ELF-1 (cell line): ENCODE measurements at regions not wholly inside any gene's neighbourhood (a gene's known extent, or its start where the extent isn't known, plus 50 kb on each side); places are given as distances from the start of the nearest gene placed in this dataset.
A peak's percentile ranks its signal among the peaks of the same experiment; 100 is the strongest.
"Not testable (repeated sequence)": the region's sequence is repeated elsewhere in the genome, so short reads cannot be mapped to it uniquely, and the experiment has no call there.

ENCODE experiments used
- DNase-seq: peaks from one replicate; pipeline ENCODE4 v3.0.0-alpha.2; 2016; ENCODE audit warnings: low read depth, low spot score

DNA sequence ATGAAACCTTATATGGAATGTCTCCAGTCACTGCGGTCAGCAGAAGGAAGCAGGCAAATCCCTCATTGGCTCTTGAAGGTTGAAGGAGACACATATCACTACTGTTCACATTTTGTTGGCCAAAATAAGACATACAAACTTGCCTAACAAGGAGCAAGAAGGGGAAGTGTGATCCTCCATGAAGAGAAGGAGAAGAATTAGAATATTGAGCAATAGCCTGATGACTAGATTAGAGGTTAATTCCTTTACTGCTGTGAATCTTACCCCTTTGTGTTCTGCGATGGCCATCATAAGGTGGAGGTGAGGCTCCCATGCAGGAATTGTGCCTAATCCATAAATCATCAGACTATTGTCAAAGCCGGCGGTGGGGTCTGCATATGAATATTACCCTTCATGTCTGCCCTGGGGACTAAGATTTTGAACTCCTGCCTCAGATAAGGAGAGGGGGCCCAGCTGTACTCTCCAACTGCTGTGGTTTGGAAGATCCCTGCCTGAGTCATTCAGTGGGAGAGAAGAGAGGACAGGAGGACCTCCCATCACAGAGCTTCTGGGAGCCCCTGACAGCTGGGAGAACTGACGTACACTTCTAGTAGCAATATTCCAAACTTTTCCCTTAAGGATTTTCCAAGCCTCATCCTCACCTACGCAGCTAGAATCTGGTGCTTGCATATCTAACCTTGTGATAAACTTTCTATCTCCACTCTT lies 398.5 kb downstream of the REEP3 start:
- no peak for DNase-seq

DNA sequence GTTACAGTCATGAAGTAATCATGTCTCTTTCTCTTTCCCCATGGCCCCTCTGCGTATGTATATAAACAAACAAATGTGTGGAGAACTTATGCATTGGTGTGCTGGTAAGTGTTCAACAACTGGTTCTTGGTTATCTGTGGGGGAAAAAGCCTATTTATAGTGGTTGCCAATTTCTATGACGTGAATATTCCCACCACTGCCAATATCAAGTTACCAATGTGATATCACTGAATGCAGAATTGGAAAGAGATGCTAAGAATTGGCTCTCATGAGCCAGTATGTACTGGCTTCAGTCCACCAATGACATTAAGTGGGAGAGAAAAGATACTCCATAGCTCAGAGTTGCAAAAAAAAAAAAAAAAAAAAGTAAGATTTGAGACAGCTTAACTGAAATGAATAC lies 399.7 kb downstream of the REEP3 start:
- no peak for DNase-seq

GRCh38 chr10:63921908-63922467 lies 400.8 kb downstream of the REEP3 start:
- DNase-seq: no peak

DNA sequence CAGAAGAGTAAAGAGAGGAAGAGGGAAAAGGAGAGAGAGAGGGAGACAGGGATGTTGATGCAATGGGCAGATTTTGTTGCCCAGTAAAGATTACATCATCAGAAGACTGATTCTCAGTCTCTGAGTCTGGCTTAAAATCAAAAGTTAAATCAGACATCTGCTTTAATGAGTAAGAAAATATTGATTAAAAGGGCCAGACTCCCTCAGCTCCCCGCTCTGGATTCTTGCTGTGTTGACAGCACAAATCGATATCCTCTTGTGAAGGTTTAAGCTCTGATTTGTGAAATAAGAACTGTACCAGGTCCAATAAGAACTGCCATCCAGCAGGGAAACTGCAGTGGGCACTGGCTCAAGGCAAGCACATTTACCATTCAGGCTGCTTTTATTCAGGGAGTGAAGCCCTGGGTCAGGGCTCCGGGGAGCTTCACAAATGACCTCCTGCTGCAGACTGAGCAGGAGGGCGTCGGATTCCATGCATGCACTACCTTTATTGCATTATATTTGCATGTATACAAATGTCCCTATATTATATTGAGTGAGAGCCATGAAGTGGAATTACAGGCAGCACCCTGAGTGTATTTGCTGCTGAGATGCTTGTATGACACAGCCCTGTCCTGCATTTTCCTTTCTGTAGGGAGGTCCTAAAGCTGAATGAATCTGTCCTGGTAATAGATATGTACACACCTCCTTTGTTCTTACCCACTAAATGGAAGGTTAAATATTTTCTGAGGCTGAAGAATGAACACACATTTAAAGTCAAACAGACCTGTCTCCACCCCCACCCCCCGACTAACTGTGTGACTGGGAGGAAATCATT lies 401.5 kb downstream of the REEP3 start:
- DNase-seq: no peak

GRCh38 chr10:63929831-63930467 lies 408.7 kb downstream of the REEP3 start:
- no peak for DNase-seq

DNA sequence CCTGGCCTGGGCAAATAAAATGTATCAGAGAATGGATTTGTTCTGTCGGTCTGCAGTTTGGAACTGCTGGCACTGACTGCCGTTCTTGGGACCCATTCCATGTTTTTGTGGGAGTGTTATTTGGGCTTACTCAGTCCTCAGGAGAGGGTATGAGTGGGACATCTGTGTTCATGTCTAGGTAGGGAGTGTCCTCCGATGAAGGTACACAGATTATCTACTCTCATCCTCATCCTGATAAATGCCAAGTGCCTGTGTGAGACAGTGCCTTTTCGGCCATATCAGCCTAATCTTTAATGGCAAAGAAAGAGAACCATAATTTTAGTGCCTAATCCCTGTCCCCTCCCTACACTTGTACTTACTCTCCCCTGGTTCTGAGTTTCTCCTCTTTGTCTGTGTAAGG lies 409.4 kb downstream of the REEP3 start:
- DNase-seq: no peak

DNA sequence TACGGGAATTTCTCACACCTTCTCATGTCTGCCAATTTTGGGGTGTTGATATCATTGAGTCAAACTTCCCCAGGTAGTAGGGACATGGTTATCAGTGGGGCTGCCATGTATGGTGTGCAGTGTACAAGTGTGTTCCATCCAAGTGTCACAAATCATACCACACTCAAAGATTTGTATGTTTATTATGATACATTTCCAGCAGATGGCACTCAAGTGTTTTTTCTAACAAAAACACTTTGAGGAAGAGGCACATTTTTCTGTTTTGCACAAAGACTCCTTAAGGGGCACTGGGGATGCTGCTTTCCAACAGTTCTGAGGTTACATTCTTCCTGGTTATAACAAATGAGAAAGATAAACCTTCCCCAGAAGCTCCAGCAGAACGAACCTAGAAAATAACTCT lies 414.5 kb downstream of the REEP3 start:
- no peak for DNase-seq

DNA sequence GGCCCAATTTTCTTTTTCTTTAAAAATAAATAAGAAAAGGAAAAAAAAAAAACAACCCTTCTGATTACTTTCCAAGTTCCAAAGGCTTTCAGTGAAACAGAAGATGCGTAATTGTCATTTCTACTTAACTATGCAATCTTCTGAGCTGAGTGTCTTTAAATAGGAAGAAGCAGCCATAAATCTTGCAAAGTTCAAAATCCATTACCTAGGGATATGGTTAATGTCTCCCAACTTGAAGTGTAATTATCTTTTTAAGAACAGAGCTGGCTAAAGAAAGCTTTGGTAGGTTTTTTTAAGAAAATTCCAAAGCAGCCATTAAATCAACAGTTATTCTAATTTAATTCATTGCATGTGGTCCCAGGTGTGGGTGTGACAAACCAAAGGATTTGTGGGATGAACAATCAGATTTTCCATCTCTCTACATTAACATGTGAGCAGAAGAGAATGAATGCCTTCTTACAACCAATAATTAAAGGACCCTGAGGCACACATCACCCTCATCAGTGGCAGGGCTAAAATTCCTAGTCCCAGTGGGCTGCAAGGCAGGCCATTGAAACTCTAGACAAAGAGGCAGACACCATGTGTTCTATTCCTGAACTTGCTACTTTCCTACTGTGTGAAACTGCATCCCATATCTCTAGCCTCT lies 419.2 kb downstream of the REEP3 start:
- DNase-seq: no peak

DNA sequence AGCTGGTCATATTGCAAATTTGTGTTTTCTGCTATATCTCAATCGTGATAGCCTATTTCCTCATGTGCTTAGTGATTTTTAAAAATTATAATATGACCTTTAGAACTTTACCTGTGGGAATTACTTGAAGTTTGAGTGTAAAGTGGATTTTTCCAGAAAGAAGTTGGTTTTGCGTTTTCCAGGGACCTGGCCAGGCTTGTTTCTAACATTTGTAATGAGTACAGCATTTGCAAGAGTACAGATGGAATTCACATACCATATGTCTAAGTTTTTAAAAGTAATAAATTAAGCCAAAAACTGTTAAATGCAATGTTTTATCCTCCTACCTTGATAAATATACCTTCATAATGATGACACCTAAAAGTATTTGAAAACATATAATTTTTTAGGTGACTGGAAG lies 443.2 kb downstream of the REEP3 start:
- DNase-seq: no peak

GRCh38 chr10:63965846-63966245 lies 444.6 kb downstream of the REEP3 start:
- DNase-seq: no peak

- DNase-seq: peak; percentile 4
These were observed 452.0 kb downstream of the REEP3 start for GRCh38 chr10:63972949-63973827.

GRCh38 chr10:63976538-63976937 lies 455.3 kb downstream of the REEP3 start:
- DNase-seq: peak; percentile 61

DNA sequence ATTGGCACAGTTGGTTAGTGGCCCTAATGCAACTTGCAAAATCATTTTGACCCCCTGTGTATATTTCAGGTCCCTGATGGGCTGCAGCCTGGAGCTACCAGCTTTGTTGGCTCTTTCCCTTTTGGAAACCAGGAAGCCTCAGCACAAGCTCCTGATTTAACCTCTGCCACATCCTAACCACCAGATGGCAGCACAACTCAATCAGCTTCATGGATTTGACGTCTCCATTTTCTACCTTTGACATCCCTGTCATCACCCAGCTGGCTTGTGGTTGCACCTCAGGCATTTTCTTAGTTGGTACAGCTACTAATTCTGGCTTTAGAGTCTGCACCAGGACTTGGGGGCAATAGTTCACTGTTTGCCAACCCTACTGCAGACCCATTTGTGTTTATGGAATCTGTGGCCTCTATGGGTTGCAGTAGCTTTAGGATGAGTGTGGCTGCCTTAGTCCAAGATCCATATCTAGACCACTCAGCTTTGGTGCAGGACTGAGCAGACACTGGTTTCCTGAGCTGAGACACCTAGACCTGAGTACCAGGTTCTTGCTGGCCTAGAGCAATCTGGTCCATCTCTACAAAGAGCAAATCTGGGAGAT lies 456.2 kb downstream of the REEP3 start:
- DNase-seq: peak; percentile 71

DNA sequence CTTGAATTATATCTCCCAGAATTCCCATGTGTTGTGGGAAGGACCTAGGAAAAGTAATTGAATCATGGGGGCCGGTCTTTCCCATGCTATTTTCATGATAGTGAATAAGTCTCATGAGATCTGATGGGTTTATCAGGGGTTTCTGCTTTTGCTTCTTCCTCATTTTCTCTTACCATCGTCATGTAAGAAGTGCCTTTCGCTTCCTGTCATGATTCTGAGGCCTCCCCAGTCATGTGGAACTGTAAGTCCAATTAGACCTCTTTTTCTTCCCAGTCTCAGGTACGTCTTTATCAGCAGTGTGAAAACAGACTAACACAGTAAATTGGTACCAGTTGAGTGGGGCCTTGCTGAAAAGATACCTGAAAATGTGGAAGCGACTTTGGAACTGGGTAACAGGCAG lies 459.7 kb downstream of the REEP3 start:
- not testable (repeated sequence) for DNase-seq

DNA sequence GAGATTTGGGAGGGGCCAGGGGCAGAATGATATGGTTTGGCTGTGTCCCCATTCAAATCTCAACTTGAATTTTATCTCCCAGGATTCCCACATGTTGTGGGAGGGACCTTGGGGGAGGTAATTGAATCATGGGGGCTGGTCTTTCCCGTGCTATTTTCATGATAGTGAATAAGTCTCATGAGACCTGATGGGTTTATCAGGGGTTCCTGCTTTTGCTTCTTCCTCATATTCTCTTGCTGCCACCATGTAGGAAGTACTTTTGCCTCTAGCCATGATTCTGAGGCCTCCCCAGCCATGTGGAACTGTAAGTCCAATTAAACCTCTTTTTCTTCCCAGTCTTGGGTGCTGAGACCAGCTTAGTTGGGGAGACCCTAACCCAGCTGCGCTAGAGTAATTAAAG lies 462.9 kb downstream of the REEP3 start:
- not testable (repeated sequence) for DNase-seq

- DNase-seq: no peak
These were observed 465.3 kb downstream of the REEP3 start for GRCh38 chr10:63986536-63986935.

DNA sequence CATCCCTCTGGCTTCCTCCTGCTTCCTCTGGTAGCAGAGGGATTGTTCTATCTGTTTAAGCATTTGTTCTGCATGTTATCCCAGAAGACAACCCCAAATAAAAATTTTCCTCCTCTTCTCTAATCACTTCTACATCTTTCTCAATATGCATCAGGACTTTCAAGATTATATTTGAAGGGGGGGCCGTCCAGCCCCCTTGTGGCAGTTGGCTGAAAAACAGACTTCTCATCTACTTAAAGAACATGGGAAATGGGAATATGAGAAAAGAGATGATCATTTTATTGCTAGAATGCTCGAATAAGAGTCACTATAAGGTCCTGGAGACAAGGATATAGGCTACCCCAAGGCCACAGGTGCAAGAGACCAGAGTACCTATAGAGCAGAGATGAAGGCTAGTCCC lies 466.0 kb downstream of the REEP3 start:
- no peak for DNase-seq

- DNase-seq: no peak
These were observed 473.2 kb downstream of the REEP3 start for GRCh38 chr10:63994371-63994770.

GRCh38 chr10:64007157-64007556 lies 486.0 kb downstream of the REEP3 start:
- DNase-seq: peak; percentile 33

GRCh38 chr10:64010711-64011110 lies 489.5 kb downstream of the REEP3 start:
- no peak for DNase-seq
